Naive B cell (primary cell): ENCODE measurements at regions not wholly inside any gene's neighbourhood (a gene's known extent, or its start where the extent isn't known, plus 50 kb on each side); places are given as distances from the start of the nearest gene placed in this dataset.

Experiments
- ATAC-seq, 2 donors: fragments of 150-1000 bp; cut with Tn5 transposase; 2 replicates each; pipeline ENCODE4 v1.10.0; 2021; ENCODE audit warnings: low read depth in 2 of 2, mild to moderate bottlenecking in 2 of 2, moderate library complexity in 2 of 2
- DNase-seq: peaks from one replicate; pipeline ENCODE4 v3.0.0; 2022
- H3K27ac Mint-ChIP-seq, 6 donors: one replicate each; pipeline ENCODE4 v1.8.0; 2020 to 2022; ENCODE audit warnings: mild to moderate bottlenecking in 6 of 6, mixed read lengths in 6 of 6, moderate library complexity in 5 of 6, inconsistent platforms in 2 of 6
- H3K27me3 Mint-ChIP-seq, 3 donors: one replicate each; pipeline ENCODE4 v1.8.0; 2021 to 2022; ENCODE audit warnings: mixed read lengths in 3 of 3, mild to moderate bottlenecking in 1 of 3
- H3K36me3 Mint-ChIP-seq, 2 donors: one replicate each; pipeline ENCODE4 v1.8.0; 2020 to 2022; ENCODE audit warnings: mixed read lengths in 2 of 2, inconsistent platforms in 1 of 2, mild to moderate bottlenecking in 1 of 2
- H3K4me1 Mint-ChIP-seq, 3 donors: one replicate each; pipeline ENCODE4 v1.8.0; 2020 to 2022; ENCODE audit warnings: mixed read lengths in 3 of 3, inconsistent platforms in 1 of 3, mild to moderate bottlenecking in 1 of 3, moderate library complexity in 1 of 3
- H3K4me3 Mint-ChIP-seq, 8 donors: one replicate each; pipeline ENCODE4 v1.8.0; 2020 to 2022; ENCODE audit warnings: mild to moderate bottlenecking in 8 of 8, mixed read lengths in 8 of 8, moderate library complexity in 8 of 8, inconsistent platforms in 2 of 8
- H3K9me3 Mint-ChIP-seq, 7 donors: one replicate each; pipeline ENCODE4 v1.8.0; 2020 to 2022; ENCODE audit warnings: mixed read lengths in 7 of 7, mild to moderate bottlenecking in 5 of 7, inconsistent platforms in 2 of 7, moderate library complexity in 1 of 7

GRCh38 chr6:33926451-33926850, 122.6 kb upstream of the MLN start:
- Mint-ChIP-seq H3K36me3 (no peaks in the 10 kb centered on the region), H3K27ac (no peak overlapping the region), H3K4me3 (no peak overlapping the region), H3K9me3 (peaks cover 0 to 5% (median under 1%) of the 10 kb centered on the region in 7 donors), H3K27me3 (peaks cover 4 to 19% (median 10%) of the 10 kb centered on the region in 3 donors), H3K4me1 (peaks cover 1 to 13% (median 6%) of the 10 kb centered on the region in 3 donors)
- DNase-seq: no peak
- no peak for ATAC-seq

DNA sequence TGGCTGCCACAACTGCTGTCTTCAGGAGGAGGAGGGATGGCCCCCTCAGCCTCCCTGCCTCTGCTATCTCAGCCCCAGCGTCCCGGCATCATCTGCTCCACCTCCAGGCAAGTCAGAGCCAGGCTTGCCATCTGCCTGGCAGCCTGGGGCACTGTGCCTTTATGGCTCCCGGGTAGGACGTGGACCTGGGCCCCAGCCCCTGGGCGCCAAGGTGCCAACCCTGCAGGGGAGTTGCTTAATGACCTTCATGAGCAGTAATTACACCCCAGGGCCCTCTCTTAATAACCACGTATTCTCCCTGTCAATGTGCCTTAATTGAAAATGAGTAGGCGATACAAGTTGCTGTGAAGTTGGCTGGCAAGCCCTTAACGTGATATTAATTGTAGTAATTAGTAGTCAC, 122.1 kb upstream of the MLN start:
- ATAC-seq (no peak), DNase-seq (no peak)
- Mint-ChIP-seq H3K4me1 (peaks cover 5 to 12% (median 6%) of the 10 kb centered on the region in 3 donors), H3K27ac (no peak overlapping the region), H3K27me3 (peaks cover 4 to 17% (median 6%) of the 10 kb centered on the region in 3 donors), H3K9me3 (peaks cover 0 to 4% (median 0%) of the 10 kb centered on the region in 7 donors), H3K36me3 (no peaks in the 10 kb centered on the region), H3K4me3 (no peak overlapping the region)

- Mint-ChIP-seq H3K27ac (no peak overlapping the region), H3K36me3 (no peaks in the 10 kb centered on the region), H3K4me3 (no peak overlapping the region), H3K4me1 (peaks cover 3 to 7% (median 6%) of the 10 kb centered on the region in 3 donors), H3K27me3 (peaks cover 0 to 10% (median 0%) of the 10 kb centered on the region in 3 donors), H3K9me3 (peaks cover 0 to 3% (median 0%) of the 10 kb centered on the region in 7 donors)
- ATAC-seq (no peak), DNase-seq (no peak)
These were observed 121.4 kb upstream of the MLN start for GRCh38 chr6:33925210-33925609.

DNA sequence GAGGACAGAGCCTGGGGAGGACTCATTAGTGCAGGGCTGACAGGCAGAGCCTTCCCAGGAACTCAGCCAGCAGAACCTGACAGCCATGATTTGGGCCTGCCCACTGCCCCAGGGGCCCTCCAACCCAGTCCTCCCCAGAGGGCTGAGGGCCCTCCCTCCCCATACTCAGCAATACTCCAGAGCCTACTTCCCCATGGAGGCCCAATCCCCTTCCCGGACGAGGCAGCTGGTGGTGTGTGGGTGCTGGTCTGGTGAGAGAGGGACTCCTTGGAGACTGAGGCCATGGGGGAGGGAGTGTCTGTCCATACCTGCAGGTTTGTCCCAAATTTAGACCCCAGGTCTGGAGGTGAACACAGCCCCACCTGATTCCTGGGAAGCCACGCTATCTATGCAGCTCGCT, 120.9 kb upstream of the MLN start:
- Mint-ChIP-seq H3K36me3 (no peaks in the 10 kb centered on the region), H3K4me1 (peaks cover 3 to 6% (median 3%) of the 10 kb centered on the region in 3 donors), H3K27ac (no peak overlapping the region), H3K27me3 (peaks cover 0 to 7% (median 4%) of the 10 kb centered on the region in 3 donors), H3K9me3 (peaks cover 0 to 3% (median 0%) of the 10 kb centered on the region in 7 donors), H3K4me3 (no peak overlapping the region)
- ATAC-seq: no peak
- no peak for DNase-seq

- ATAC-seq (no peak), DNase-seq (no peak)
- no peaks in the 10 kb centered on the region for H3K36me3 Mint-ChIP-seq
- peaks cover 0 to 3% (median 0%) of the 10 kb centered on the region in 7 donors for H3K9me3 Mint-ChIP-seq
- H3K4me3 Mint-ChIP-seq: no peak overlapping the region
- H3K27ac Mint-ChIP-seq: no peak overlapping the region
- peaks cover 3 to 6% (median 3%) of the 10 kb centered on the region in 3 donors for H3K4me1 Mint-ChIP-seq
- peaks cover 0 to 12% (median 9%) of the 10 kb centered on the region in 3 donors for H3K27me3 Mint-ChIP-seq
These were observed 120.2 kb upstream of the MLN start for GRCh38 chr6:33923857-33924514.

GRCh38 chr6:33921745-33922144, 117.9 kb upstream of the MLN start:
- peak overlapping the region in 2 of 6 donors; percentile 26 to 80 for H3K27ac Mint-ChIP-seq

DNA sequence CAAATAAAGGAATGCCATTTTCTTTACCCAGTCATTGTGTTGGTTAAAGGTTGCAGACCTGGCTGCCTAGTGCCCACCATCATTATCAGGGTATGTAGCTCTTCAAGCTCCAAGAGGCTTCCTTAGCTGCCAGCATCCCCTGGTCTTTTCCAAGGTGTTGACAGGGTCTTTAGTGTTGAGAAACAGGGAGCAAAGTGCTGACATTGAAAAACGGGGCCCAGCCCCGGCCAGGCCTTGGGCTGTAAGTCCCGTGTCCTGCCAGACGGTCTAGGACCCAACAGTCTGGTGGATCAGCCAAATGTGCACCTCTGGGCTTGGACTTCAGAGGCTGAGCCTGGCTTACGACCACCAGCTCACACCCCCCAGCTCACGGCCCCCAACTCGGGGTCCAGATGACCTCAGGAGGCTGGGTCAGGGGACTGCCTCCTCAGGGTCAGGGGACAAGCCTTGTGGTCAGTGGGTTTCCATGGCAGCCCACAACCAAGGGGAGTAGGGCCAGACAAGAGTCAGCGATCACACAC, 114.4 kb upstream of the MLN start:
- H3K27me3 Mint-ChIP-seq: peaks cover 0 to 9% (median 7%) of the 10 kb centered on the region in 3 donors
- H3K9me3 Mint-ChIP-seq: no peaks in the 10 kb centered on the region
- ATAC-seq (no peak), DNase-seq (no peak)
- no peaks in the 10 kb centered on the region for H3K36me3 Mint-ChIP-seq
- H3K4me3 Mint-ChIP-seq: no peak overlapping the region
- no peak overlapping the region for H3K27ac Mint-ChIP-seq
- peaks cover 16 to 28% (median 24%) of the 10 kb centered on the region in 3 donors for H3K4me1 Mint-ChIP-seq

More at GRCh38 chr6:33921745-33922144, 117.9 kb upstream of the MLN start:
- ATAC-seq (no peak), DNase-seq (no peak)
- Mint-ChIP-seq H3K36me3 (no peaks in the 10 kb centered on the region), H3K4me1 (peaks cover 3 to 6% (median 3%) of the 10 kb centered on the region in 3 donors), H3K4me3 (peak overlapping the region in 1 of 8 donors; percentile 85), H3K9me3 (no peaks in the 10 kb centered on the region), H3K27me3 (peaks cover 0 to 12% (median 9%) of the 10 kb centered on the region in 3 donors)

DNA sequence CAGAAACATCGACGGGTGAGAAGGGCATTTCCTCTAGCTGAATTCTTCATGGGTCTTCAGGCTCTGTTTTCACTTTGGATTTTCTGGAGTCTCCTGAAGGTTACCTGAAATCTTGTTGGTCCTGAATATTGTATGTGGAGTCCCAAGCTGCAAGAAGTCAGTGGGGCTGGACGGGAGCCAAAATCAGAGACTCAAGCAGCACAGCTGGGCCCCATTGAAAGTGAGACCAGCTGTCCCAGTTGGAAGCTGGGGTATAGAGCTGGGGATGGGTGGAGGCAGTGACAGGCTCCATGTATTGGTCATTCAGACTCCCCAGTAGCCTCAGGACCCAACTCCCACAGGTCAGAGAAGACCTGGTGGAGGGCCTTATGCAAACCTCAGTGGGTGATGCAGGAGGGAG, 111.3 kb upstream of the MLN start:
- peak in 1 of 2 donors; percentile 4 for ATAC-seq
- H3K4me3 Mint-ChIP-seq: peak overlapping the region in 6 of 8 donors; percentile 63 to 86 (median 72)
- DNase-seq: no peak
- no peaks in the 10 kb centered on the region for H3K9me3 Mint-ChIP-seq
- H3K4me1 Mint-ChIP-seq: peaks cover 18 to 33% (median 24%) of the 10 kb centered on the region in 3 donors
- peaks cover 0 to 19% (median 14%) of the 10 kb centered on the region in 3 donors for H3K27me3 Mint-ChIP-seq
- H3K36me3 Mint-ChIP-seq: no peaks in the 10 kb centered on the region
- peak overlapping the region in 2 of 6 donors; percentile 34 to 59 for H3K27ac Mint-ChIP-seq

DNA sequence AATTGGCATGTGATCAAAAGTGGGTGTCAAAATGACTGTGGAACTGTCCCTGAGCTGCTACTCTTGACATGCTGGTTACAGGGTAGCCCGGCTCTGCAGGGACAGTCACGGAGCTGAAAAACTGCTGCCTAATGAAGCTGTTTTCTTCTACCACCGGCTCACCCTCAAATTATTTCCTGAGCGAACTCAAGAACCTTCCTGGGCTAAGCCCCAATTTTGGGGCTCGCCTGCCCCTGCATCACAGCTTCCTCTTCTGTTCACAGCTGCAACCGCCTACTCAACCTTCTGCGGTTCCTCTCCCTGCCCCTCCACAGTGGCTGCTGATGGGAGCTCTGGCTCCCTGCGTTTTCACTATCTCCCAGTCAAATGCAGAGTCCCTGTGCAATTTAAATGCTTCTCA, 110.8 kb upstream of the MLN start:
- Mint-ChIP-seq H3K27me3 (peaks cover 0 to 22% (median 9%) of the 10 kb centered on the region in 3 donors), H3K4me3 (peak overlapping the region in 7 of 8 donors; percentile 63 to 86 (median 73)), H3K4me1 (peaks cover 18 to 33% (median 27%) of the 10 kb centered on the region in 3 donors), H3K27ac (peak overlapping the region in 5 of 6 donors; percentile 34 to 85 (median 59)), H3K36me3 (no peaks in the 10 kb centered on the region), H3K9me3 (no peaks in the 10 kb centered on the region)
- DNase-seq (peak; percentile 66), ATAC-seq (peak; percentile 99)

- H3K4me1 Mint-ChIP-seq: peaks cover 29 to 52% (median 31%) of the 10 kb centered on the region in 3 donors
- peaks cover 0 to 18% (median 5%) of the 10 kb centered on the region in 3 donors for H3K27me3 Mint-ChIP-seq
- ATAC-seq (no peak), DNase-seq (no peak)
- no peaks in the 10 kb centered on the region for H3K9me3 Mint-ChIP-seq
- no peaks in the 10 kb centered on the region for H3K36me3 Mint-ChIP-seq
- H3K27ac Mint-ChIP-seq: peak overlapping the region in 1 of 6 donors; percentile 88
- no peak overlapping the region for H3K4me3 Mint-ChIP-seq
These were observed 108.4 kb upstream of the MLN start for GRCh38 chr6:33912195-33912594.

GRCh38 chr6:33911488-33911887, 107.7 kb upstream of the MLN start:
- Mint-ChIP-seq H3K9me3 (no peaks in the 10 kb centered on the region), H3K4me1 (peaks cover 35 to 59% (median 38%) of the 10 kb centered on the region in 3 donors)

GRCh38 chr6:33910594-33910993, 106.8 kb upstream of the MLN start:
- Mint-ChIP-seq H3K36me3 (no peaks in the 10 kb centered on the region), H3K27me3 (peaks cover 0 to 20% (median 5%) of the 10 kb centered on the region in 3 donors), H3K9me3 (no peaks in the 10 kb centered on the region), H3K27ac (no peak overlapping the region), H3K4me1 (peaks cover 43 to 63% (median 43%) of the 10 kb centered on the region in 3 donors), H3K4me3 (no peak overlapping the region)
- no peak for DNase-seq
- no peak for ATAC-seq

More at GRCh38 chr6:33911488-33911887, 107.7 kb upstream of the MLN start:
- Mint-ChIP-seq H3K36me3 (no peaks in the 10 kb centered on the region), H3K27ac (peak overlapping the region in 2 of 6 donors; percentile 11 to 29), H3K4me3 (peak overlapping the region in 1 of 8 donors; percentile 65), H3K27me3 (peaks cover 0 to 20% (median 5%) of the 10 kb centered on the region in 3 donors)
- DNase-seq (no peak), ATAC-seq (no peak)

DNA sequence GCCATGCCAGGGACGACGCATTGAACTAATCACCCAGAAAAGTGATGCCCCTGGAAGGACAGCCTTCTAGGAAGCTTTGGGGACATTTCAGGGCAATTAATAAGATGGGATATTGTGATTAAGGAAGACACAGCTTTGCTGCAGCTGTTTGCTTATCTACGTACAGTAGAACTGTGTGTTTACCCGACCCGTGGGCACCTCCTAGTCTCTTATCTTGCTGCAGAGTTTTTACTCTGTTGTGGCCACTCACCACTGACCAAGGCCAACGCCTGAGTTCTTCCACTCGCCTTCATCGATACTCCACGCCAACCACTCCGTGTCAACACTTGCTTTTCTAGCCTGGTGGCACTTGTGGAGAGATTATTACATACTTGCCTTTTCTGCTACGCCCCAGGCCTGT, 105.9 kb upstream of the MLN start:
- no peaks in the 10 kb centered on the region for H3K9me3 Mint-ChIP-seq
- DNase-seq (no peak), ATAC-seq (no peak)
- peak overlapping the region in 1 of 8 donors; percentile 13 for H3K4me3 Mint-ChIP-seq
- H3K36me3 Mint-ChIP-seq: no peaks in the 10 kb centered on the region
- peaks cover 0 to 20% (median 5%) of the 10 kb centered on the region in 3 donors for H3K27me3 Mint-ChIP-seq
- peak overlapping the region in 2 of 6 donors; percentile 48 to 89 for H3K27ac Mint-ChIP-seq
- peaks cover 43 to 63% (median 45%) of the 10 kb centered on the region in 3 donors for H3K4me1 Mint-ChIP-seq

- H3K4me3 Mint-ChIP-seq: peak overlapping the region in 2 of 8 donors; percentile 13 to 49
- no peaks in the 10 kb centered on the region for H3K36me3 Mint-ChIP-seq
- H3K4me1 Mint-ChIP-seq: peaks cover 45 to 63% (median 52%) of the 10 kb centered on the region in 3 donors
- peaks cover 0 to 20% (median 5%) of the 10 kb centered on the region in 3 donors for H3K27me3 Mint-ChIP-seq
- ATAC-seq (no peak), DNase-seq (no peak)
- peak overlapping the region in 1 of 6 donors; percentile 86 for H3K27ac Mint-ChIP-seq
- no peaks in the 10 kb centered on the region for H3K9me3 Mint-ChIP-seq
These were observed 104.2 kb upstream of the MLN start for GRCh38 chr6:33908025-33908424.
